ENCODE measurements at regions not wholly inside any gene's neighbourhood (a gene's known extent, or its start where the extent isn't known, plus 50 kb on each side); places are given as distances from the start of the nearest gene placed in this dataset.
A peak's percentile ranks its signal among the peaks of the same experiment; 100 is the strongest.

DNA sequence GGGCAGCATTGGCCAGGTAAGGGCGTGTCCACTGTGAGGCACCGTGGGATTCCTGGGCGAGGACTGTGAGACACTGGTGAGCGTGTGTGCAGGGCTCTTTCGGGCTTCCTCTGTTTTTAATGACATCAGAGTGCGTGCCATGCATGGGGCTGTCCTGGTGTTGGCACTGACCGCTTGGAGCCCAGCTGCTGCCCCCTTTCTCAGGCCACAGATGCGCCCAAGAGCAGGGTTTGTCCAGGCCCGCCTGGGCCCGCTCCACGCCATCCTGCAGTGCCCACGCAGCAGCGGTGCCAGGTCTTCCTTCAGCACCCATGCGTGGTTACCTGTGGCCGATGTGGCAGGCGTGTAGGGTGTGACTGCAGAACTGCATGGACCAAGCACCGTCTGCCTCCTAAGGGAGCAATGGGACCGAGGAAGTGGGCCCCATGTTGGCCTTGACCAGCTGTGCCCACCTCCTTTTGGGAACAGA lies 72.3 kb upstream of the SEPTIN5 start (continued):
- no peak for TF ChIP-seq ZNF146 (CRISPR knock-in tag; IDR thresholded peaks at IDR 0.05; ENCODE audit: unreplicated experiment)
- no peak for TF ChIP-seq SPI1 (IDR thresholded peaks at IDR 0.05; ENCODE audit: borderline replicate concordance, low read depth, low read length)
- TF ChIP-seq, protein P1, sequence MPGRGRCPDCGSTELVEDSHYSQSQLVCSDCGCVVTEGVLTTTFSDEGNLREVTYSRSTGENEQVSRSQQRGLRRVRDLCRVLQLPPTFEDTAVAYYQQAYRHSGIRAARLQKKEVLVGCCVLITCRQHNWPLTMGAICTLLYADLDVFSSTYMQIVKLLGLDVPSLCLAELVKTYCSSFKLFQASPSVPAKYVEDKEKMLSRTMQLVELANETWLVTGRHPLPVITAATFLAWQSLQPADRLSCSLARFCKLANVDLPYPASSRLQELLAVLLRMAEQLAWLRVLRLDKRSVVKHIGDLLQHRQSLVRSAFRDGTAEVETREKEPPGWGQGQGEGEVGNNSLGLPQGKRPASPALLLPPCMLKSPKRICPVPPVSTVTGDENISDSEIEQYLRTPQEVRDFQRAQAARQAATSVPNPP (IDR thresholded peaks at IDR 0.05; ENCODE audit: borderline replicate concordance, insufficient read depth, insufficient read length) = no peak
- TF ChIP-seq, protein P2, sequence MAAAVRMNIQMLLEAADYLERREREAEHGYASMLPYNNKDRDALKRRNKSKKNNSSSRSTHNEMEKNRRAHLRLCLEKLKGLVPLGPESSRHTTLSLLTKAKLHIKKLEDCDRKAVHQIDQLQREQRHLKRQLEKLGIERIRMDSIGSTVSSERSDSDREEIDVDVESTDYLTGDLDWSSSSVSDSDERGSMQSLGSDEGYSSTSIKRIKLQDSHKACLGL (CRISPR knock-in tag; IDR thresholded peaks at IDR 0.05; ENCODE audit: borderline replicate concordance, poor library complexity, severe bottlenecking) = peak; percentile 28
- TF ChIP-seq RBM14 (IDR thresholded peaks at IDR 0.05; ENCODE audit: borderline replicate concordance, insufficient read depth, low read depth, low read length) = 0 out of 2 replicates have a peak, but pooled peaks have one; percentile 90
- TF ChIP-seq HDAC8 (tag; IDR thresholded peaks at IDR 0.05) = 0 out of 2 replicates have a peak, but pooled peaks have one; percentile 37
- TF ChIP-seq HLTF (IDR thresholded peaks at IDR 0.05) = no peak
- TF ChIP-seq, protein P3, sequence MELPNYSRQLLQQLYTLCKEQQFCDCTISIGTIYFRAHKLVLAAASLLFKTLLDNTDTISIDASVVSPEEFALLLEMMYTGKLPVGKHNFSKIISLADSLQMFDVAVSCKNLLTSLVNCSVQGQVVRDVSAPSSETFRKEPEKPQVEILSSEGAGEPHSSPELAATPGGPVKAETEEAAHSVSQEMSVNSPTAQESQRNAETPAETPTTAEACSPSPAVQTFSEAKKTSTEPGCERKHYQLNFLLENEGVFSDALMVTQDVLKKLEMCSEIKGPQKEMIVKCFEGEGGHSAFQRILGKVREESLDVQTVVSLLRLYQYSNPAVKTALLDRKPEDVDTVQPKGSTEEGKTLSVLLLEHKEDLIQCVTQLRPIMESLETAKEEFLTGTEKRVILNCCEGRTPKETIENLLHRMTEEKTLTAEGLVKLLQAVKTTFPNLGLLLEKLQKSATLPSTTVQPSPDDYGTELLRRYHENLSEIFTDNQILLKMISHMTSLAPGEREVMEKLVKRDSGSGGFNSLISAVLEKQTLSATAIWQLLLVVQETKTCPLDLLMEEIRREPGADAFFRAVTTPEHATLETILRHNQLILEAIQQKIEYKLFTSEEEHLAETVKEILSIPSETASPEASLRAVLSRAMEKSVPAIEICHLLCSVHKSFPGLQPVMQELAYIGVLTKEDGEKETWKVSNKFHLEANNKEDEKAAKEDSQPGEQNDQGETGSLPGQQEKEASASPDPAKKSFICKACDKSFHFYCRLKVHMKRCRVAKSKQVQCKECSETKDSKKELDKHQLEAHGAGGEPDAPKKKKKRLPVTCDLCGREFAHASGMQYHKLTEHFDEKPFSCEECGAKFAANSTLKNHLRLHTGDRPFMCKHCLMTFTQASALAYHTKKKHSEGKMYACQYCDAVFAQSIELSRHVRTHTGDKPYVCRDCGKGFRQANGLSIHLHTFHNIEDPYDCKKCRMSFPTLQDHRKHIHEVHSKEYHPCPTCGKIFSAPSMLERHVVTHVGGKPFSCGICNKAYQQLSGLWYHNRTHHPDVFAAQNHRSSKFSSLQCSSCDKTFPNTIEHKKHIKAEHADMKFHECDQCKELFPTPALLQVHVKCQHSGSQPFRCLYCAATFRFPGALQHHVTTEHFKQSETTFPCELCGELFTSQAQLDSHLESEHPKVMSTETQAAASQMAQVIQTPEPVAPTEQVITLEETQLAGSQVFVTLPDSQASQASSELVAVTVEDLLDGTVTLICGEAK (IDR thresholded peaks at IDR 0.05) = no peak
- TF ChIP-seq, protein P3 (CRISPR knock-in tag; IDR thresholded peaks at IDR 0.05) = peak; percentile 68
- TF ChIP-seq GATAD2B (IDR thresholded peaks at IDR 0.05; ENCODE audit: borderline replicate concordance) = no peak
- TF ChIP-seq MECOM (CRISPR knock-in tag; IDR thresholded peaks at IDR 0.05) = no peak
- TF ChIP-seq STAT5B (CRISPR knock-in tag; IDR thresholded peaks at IDR 0.05) = no peak
- no peak for TF ChIP-seq BACH1 (tag; IDR thresholded peaks at IDR 0.05)
- no peak; the same call in 1 of the 2 replicates for TF ChIP-seq CREB1 (IDR thresholded peaks at IDR 0.05)
- TF ChIP-seq CREB1 (CRISPR knock-in tag; IDR thresholded peaks at IDR 0.05) = no peak
